Activated T-cell treated with anti-CD3 and anti-CD28 coated beads, Interleukin-2, amount 50 U/mL, for 48 hours (primary cell): ENCODE measurements at regions not wholly inside any gene's neighbourhood (a gene's known extent, or its start where the extent isn't known, plus 50 kb on each side); places are given as distances from the start of the nearest gene placed in this dataset.

Experiments
- DNase-seq, 2 experiments: peaks; one replicate each; pipeline ENCODE4 v3.0.0-alpha.2; 2020

DNA sequence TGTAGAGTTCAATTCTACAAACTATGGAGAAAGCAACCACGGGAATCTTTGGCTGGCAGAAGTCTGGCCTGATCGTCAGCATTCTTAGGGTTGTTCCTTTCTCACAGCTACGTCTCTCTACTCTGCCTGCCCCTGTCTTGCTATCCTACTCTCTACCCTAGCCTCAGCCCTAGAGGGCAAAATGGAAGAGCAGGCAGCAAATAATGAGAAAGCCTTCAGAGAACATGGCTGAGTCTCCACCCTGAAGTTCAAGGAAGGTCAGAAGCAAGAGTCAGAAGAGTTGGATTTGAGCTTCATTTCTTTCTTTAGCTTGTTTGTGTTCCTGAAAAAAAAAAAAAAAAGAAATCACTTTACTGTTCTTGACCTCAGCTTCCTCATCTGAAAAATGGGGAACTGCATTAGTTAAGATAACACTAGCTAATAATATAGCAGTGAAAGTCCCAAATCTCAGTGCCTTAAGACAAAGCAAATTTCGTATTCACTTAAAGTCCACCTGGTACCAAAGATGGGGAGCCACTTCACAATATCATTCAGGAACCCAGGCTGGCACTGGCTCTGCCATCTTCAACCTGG is 50.2 kb upstream of the CCND2 start:
- DNase-seq: no peak

- no peak for DNase-seq
Observed at GRCh38 chr12:4221258-4221620, 52.3 kb upstream of the CCND2 start.

- DNase-seq: no peak
Observed at GRCh38 chr12:4220536-4221257, 52.9 kb upstream of the CCND2 start.

- DNase-seq: peak in 1 of 2 experiments; percentile 15
Observed at GRCh38 chr12:4217091-4217490, 56.5 kb upstream of the CCND2 start.

- peak in 1 of 2 experiments; percentile 18 for DNase-seq
Observed at GRCh38 chr12:4216187-4216927, 57.2 kb upstream of the CCND2 start.

DNA sequence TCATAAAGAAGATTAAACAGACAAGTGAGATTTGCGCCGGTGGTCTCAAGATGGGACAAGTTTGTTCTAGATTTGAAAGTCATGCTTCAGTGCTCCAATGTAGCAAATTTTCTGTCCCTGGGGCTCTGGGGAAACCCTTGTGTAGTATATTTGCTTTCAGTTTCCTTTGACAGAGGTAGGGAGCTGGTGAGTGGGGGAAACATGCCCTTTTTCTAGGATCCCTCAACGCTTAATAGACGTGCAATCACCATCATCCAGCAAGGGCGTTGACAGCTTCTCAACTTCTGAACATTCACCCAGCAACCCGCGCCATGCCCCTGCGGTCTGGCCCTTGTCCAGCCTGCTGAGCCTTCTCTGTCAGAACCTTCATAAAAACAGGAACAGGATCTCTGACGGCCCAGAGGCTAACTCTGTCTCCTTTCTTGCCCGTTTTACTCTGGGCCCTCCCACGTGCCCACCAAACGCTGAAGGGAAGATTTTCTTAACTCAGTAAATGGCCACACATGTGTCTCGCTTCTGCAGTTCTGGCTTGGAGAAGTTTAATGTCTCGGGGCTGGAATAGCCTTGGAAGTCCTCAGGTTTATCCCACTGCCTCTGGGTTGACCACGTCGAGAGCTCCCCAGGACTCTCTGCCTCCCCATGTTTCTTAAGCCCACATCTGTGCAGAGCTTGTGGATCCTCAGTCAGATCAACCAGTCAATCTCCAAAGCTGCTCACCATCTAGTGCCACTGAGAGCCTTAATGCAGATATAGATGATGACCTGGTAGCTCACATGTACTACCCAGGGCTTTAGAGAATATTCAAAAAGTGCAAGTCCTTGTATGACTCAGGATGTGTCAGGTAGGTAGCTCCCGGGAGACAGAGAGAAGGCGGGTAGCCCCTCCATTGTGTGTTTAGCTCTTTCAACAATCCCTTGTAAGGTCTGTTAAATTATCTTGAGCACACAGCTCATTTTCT is 58.1 kb upstream of the CCND2 start:
- DNase-seq: peak; percentile 55 to 59

DNA sequence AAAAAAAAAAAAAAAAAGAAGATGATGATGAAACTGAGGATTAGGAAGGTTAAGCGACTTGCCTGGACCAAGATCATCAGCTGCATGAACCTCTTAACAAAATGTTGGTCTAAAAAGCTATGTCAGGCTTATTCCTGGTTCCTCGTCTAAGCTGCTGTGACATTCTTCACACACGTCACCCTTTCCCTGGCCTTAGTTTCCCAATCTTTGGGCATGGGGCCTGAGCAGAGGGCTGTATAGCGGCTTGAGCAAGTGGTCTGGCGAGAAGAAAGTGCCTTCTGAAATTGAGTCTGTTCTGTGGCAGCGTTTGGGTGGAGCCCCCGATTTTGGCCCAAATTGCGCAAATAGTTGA is 58.7 kb upstream of the CCND2 start:
- DNase-seq: peak in 1 of 2 experiments; percentile 30

DNA sequence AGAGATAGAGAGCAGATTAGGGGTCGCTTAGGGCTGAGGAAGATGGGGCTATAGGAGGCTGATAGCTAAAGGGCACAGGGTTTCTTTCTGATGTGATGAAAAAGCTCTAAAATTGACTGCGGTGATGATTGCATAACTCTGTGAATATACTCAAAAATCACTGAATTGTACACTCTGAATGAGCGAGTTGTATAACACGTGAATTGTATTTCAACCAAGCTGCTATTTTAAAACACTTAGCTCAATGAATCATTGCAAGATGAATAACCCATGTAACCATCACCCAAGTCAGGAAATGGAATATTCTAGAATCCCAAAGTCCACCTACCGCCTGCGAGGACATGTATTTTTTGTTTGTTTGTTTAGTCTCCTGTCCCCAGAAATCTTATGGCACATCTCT is 60.1 kb upstream of the CCND2 start:
- DNase-seq: no peak

- no peak for DNase-seq
Observed at GRCh38 chr12:4212845-4213244, 60.7 kb upstream of the CCND2 start.

- DNase-seq: no peak
Observed at GRCh38 chr12:4211372-4211771, 62.2 kb upstream of the CCND2 start.

GRCh38 chr12:4210183-4210582 is 63.4 kb upstream of the CCND2 start:
- DNase-seq: no peak

- DNase-seq: no peak
Observed at GRCh38 chr12:4206470-4206869, 67.1 kb upstream of the CCND2 start.

DNA sequence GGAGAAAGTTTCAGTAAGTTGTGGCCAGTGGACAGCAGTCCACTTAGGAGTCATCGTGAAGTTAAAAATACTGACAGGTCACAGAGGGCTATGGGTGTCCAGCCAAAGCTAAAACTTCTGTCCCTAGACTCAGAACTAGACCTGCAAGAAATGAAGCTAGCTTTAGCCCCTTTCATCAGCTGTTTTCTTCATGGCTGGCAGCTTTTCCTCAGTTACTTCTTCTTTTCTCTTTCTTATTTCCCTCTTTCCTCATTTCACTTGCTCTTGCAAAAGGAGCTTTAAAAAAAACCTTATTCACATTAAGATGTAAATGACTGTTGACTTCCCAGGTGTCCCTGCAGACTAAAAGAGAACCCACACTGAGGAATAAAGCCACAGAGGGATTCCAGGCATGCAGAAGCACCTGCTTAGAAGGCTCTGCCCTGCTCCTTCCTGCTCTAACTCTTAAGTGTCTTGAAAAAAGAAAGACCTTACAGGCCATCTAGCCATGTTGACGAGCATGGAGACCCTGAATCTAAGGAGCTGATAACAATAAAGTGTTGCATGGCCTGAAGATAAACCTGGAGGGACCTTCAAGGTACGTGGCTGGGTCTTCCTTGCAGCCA is 69.7 kb upstream of the CCND2 start:
- no peak for DNase-seq

DNA sequence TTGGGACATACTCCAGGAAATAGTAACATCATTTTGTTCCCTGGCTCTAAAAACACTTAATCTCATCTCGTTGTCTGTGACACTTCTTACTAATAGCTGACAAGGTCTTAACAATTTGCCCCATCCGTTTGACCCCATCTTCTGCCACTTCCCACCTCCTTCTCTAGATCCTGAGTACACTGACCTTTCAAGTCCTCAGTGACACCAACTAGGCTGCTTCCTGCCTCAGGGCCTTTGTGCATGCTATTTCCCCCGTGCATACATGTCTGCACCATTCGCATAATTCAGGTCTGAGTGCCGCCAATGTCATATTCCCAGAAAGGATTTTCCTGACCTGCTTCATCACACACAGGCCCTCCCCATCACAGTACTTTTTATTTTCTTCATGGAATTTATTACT is 70.6 kb upstream of the CCND2 start:
- no peak for DNase-seq

- DNase-seq: no peak
Observed at GRCh38 chr12:4202487-4202886, 71.1 kb upstream of the CCND2 start.

DNA sequence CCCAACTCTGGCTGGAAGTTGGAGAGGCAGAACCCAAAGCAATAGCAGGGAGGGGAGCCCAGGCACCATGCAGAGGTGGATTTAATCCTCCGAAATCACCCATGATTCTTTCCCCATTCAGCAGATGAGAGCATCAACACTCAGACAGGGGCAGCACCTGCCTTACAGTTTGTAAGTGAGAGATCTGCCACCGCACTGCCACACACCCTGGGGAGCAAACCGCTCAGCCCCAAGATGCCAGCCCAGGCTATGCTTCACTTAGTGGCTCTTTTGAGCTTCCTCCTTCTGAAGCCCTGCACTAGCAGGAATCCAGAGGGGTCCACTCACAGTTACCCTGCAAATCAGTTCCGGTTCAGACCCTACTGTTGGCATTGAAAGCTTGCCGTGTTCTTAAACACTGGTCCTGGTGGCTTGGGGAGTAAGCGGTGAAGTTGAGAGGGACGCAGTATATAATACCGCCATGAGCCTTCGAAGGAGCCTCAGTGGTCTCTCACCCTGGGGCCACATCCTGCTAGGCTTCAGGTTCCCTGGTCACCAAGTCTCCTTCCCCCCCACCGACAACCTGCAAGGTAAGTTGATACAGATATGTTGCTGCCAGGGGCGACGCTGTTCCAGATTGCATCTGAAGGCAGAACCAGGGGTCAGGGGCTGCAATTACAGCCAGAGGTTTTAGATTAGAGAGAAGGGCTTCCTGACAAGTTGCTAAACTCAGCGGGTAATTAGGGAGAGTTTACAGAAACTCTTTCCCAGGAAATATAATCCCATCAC is 72.0 kb upstream of the CCND2 start:
- DNase-seq: no peak

DNA sequence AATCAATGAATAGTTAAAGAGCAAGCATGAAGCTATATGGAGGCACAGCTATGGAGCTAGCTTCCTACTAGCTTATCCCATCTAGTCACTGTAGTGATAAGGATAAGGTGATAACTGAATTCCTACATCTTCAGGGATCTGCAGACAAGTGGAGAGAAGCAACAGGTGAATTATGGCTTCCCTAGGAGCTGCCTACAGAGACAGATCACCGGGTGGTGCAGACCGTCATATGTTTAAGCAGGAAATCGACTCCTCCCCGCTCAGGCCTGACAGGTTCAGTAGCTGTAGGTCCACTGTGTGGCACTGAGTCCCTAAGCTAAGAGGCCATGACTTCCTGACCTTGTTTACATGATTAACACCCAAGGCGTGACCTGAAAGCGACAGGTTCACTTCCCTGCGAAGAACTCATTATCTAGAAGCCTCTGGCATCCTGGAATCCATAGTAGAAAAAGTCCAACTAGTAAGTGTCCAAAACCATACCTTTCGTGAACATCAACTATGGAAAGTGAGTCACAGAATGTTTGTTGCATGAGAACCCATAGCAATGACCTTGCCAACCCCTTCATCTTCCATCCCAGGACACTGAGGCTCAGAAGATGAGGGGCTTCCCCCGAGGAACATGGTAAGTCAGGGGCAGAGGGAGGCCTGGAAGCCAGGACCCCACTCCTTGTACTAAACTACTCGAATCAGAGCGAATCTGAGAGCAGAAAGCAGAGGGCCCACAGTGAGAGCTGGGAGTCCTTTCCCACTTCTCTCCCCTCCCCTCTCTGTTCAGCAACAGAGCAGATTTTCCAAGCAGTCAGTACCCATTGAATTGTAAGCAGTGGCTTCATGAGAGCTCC is 75.4 kb upstream of the CCND2 start:
- DNase-seq: no peak

- DNase-seq: no peak
Observed at GRCh38 chr12:4196805-4197420, 76.6 kb upstream of the CCND2 start.

DNA sequence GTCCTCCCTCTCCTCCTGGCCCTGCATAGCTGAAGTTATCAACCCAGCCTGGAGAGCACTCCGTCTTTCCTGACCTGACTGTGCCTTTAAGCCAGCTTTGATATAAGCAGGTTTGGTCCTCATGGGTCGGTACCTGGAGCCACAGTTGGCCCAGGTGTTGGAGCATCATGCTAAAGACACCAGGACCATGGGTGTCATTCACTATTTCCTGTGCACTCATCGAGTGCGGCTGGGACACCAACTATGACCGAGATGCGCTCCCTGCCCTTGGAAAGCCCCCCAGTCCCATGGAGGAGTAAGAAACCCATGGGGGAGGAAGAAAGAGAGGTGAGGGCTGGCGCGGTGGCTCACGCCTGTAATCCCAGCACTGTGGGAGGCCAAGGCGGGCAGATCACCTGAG is 78.9 kb upstream of the CCND2 start:
- no peak for DNase-seq

DNA sequence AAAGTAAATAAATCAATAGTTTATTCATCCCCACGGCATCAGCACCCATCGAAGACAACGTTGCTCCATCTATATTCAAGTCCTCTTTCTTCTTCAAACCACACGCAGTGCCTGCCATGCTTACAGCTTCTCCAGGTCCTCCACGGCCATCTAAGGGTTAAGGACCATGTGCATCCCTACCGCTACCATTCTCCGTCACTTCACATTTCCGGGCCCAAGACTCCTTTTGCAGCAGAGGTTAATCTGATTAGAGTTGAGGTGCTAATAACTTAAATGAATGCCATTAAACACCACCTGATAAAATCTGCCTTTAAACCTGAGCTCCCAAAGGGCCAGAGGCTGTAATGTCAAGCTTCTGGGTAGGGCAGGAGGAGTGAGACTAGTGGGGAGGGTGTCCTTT is 79.7 kb upstream of the CCND2 start:
- DNase-seq: no peak

GRCh38 chr12:4191642-4192041 is 81.9 kb upstream of the CCND2 start:
- no peak for DNase-seq
